ENCODE measurements at regions not wholly inside any gene's neighbourhood (a gene's known extent, or its start where the extent isn't known, plus 50 kb on each side); places are given as distances from the start of the nearest gene placed in this dataset.

- TF ChIP-seq CTCF (IDR thresholded peaks at IDR 0.05) (no peak), POLR2A (IDR thresholded peaks at IDR 0.05) (no peak), POLR2AphosphoS5 (IDR thresholded peaks at IDR 0.05; ENCODE audit: insufficient read depth in 1 of 2, low read depth in 1 of 2) (no peak)
Observed at GRCh38 chr17:37816950-37817349, 72.1 kb upstream of the HNF1B start.
